Peyer's patch (tissue), 4 donors: ENCODE measurements at regions not wholly inside any gene's neighbourhood (a gene's known extent, or its start where the extent isn't known, plus 50 kb on each side); places are given as distances from the start of the nearest gene placed in this dataset.

ENCODE experiments used
- POLR2A ChIP-seq, 2 donors: fragments of 450-650 bp; IDR thresholded peaks; one replicate each; pipeline ENCODE4 v1.5.1; 2017; ENCODE audit warnings: antibody characterized with exemption in 2 of 2, mild to moderate bottlenecking in 2 of 2, moderate library complexity in 2 of 2
- TF ChIP-seq, protein P1 (sequence below), 6 experiments: fragments of 450-650 bp in 4 of 6; fragments of 200-600 bp in 2 of 6; sonication (generic) in 1 of 6; IDR thresholded peaks; one replicate each; pipeline ENCODE4 v1.5.1; 2017 to 2019; ENCODE audit warnings: antibody characterized with exemption in 6 of 6, mild to moderate bottlenecking in 3 of 6, moderate library complexity in 1 of 6

GRCh38 chr3:64940596-64941348 is 253.0 kb upstream of the ADAMTS9 start:
- TF ChIP-seq, protein P1, sequence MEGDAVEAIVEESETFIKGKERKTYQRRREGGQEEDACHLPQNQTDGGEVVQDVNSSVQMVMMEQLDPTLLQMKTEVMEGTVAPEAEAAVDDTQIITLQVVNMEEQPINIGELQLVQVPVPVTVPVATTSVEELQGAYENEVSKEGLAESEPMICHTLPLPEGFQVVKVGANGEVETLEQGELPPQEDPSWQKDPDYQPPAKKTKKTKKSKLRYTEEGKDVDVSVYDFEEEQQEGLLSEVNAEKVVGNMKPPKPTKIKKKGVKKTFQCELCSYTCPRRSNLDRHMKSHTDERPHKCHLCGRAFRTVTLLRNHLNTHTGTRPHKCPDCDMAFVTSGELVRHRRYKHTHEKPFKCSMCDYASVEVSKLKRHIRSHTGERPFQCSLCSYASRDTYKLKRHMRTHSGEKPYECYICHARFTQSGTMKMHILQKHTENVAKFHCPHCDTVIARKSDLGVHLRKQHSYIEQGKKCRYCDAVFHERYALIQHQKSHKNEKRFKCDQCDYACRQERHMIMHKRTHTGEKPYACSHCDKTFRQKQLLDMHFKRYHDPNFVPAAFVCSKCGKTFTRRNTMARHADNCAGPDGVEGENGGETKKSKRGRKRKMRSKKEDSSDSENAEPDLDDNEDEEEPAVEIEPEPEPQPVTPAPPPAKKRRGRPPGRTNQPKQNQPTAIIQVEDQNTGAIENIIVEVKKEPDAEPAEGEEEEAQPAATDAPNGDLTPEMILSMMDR (IDR thresholded peaks at IDR 0.05), result no peak
- TF ChIP-seq POLR2A (IDR thresholded peaks at IDR 0.05), result no peak
